ENCODE measurements at regions not wholly inside any gene's neighbourhood (a gene's known extent, or its start where the extent isn't known, plus 50 kb on each side); places are given as distances from the start of the nearest gene placed in this dataset.

GRCh38 chr19:31154021-31154420 is 195.2 kb downstream of the TSHZ3 start (continued):
- TF ChIP-seq, protein P1, sequence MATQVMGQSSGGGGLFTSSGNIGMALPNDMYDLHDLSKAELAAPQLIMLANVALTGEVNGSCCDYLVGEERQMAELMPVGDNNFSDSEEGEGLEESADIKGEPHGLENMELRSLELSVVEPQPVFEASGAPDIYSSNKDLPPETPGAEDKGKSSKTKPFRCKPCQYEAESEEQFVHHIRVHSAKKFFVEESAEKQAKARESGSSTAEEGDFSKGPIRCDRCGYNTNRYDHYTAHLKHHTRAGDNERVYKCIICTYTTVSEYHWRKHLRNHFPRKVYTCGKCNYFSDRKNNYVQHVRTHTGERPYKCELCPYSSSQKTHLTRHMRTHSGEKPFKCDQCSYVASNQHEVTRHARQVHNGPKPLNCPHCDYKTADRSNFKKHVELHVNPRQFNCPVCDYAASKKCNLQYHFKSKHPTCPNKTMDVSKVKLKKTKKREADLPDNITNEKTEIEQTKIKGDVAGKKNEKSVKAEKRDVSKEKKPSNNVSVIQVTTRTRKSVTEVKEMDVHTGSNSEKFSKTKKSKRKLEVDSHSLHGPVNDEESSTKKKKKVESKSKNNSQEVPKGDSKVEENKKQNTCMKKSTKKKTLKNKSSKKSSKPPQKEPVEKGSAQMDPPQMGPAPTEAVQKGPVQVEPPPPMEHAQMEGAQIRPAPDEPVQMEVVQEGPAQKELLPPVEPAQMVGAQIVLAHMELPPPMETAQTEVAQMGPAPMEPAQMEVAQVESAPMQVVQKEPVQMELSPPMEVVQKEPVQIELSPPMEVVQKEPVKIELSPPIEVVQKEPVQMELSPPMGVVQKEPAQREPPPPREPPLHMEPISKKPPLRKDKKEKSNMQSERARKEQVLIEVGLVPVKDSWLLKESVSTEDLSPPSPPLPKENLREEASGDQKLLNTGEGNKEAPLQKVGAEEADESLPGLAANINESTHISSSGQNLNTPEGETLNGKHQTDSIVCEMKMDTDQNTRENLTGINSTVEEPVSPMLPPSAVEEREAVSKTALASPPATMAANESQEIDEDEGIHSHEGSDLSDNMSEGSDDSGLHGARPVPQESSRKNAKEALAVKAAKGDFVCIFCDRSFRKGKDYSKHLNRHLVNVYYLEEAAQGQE (IDR thresholded peaks at IDR 0.05; ENCODE audit: unreplicated experiment): no peak
- TF ChIP-seq POLR2AphosphoS5 (IDR thresholded peaks at IDR 0.05; ENCODE audit: low read depth): no peak
- TF ChIP-seq JUNB (IDR thresholded peaks at IDR 0.05; ENCODE audit: unreplicated experiment): no peak
- no peak for TF ChIP-seq NANOG (IDR thresholded peaks at IDR 0.05; ENCODE audit: borderline replicate concordance)
- TF ChIP-seq ZNF331 (CRISPR knock-in tag; IDR thresholded peaks at IDR 0.05; ENCODE audit: low read depth): no peak
- no peak for TF ChIP-seq EZH2 (IDR thresholded peaks at IDR 0.05; ENCODE audit: low read depth, unreplicated experiment)
- no peak for TF ChIP-seq CREB1 (CRISPR knock-in tag; IDR thresholded peaks at IDR 0.05; ENCODE audit: low read depth)
- no peak for TF ChIP-seq CTCF (conservative IDR thresholded peaks at IDR 0.05; ENCODE audit: low read depth in 2 of 2)
- TF ChIP-seq, protein P2, sequence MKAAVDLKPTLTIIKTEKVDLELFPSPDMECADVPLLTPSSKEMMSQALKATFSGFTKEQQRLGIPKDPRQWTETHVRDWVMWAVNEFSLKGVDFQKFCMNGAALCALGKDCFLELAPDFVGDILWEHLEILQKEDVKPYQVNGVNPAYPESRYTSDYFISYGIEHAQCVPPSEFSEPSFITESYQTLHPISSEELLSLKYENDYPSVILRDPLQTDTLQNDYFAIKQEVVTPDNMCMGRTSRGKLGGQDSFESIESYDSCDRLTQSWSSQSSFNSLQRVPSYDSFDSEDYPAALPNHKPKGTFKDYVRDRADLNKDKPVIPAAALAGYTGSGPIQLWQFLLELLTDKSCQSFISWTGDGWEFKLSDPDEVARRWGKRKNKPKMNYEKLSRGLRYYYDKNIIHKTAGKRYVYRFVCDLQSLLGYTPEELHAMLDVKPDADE (IDR thresholded peaks at IDR 0.05): no peak

DNA sequence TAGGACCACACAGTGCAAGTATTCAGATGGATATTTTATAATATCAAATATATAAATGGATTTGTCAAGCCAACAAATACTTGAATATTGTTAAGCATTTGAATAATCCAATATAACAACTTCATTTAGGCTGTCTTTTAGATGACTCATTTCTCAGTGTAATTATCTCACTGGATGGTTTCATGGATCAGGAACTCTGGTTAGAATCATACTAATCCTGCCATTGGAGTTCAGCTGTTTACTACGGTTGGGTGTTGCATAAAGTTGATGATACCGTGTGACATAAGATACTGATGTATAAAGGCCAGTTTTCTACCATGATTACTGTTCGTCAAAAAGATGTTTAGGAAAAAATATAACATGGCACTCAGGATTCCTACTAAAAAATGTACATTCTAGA is 196.3 kb downstream of the TSHZ3 start:
- H3K4me1 ChIP-seq (ENCODE audit: insufficient read depth): no peaks in the 10 kb centered on the region
- Mint-ChIP-seq H3K9me3 (no peaks in the 10 kb centered on the region), H3K4me3 (no peak overlapping the region), H3K27me3 (ENCODE audit: insufficient read depth, low read depth, poor library complexity) (peaks cover 8% of the 10 kb centered on the region), H3K4me1 (no peaks in the 10 kb centered on the region), H3K27ac (no peak overlapping the region), H3K36me3 (ENCODE audit: low read depth) (no peaks in the 10 kb centered on the region)
- H3K27me3 ChIP-seq (ENCODE audit: insufficient read depth): no peaks in the 10 kb centered on the region
- H3K4me2 ChIP-seq: no peak overlapping the region
- H3K9me2 ChIP-seq (ENCODE audit: insufficient read depth): peaks cover 6% of the 10 kb centered on the region; the same call in 1 of the 2 replicates
- H3K36me3 ChIP-seq (ENCODE audit: insufficient read depth): no peaks in the 10 kb centered on the region
- no peaks in the 10 kb centered on the region for H4K20me1 ChIP-seq (replicated peaks; ENCODE audit: insufficient read depth)
- no peaks in the 10 kb centered on the region for H3F3A ChIP-seq (replicated peaks; ENCODE audit: low read depth)
- ATAC-seq: no peak
- H2AFZ ChIP-seq: no peak overlapping the region
- no peak overlapping the region for H3K4me3 ChIP-seq
- H3K27ac ChIP-seq (ENCODE audit: low read depth): no peak overlapping the region
- no peak for DNase-seq (ENCODE audit: low spot score)
- no peaks in the 10 kb centered on the region for H3K79me2 ChIP-seq (replicated peaks; ENCODE audit: insufficient read depth)
- TF ChIP-seq EZH2 (IDR thresholded peaks at IDR 0.05; ENCODE audit: low read depth, unreplicated experiment): no peak
- TF ChIP-seq, protein P3, sequence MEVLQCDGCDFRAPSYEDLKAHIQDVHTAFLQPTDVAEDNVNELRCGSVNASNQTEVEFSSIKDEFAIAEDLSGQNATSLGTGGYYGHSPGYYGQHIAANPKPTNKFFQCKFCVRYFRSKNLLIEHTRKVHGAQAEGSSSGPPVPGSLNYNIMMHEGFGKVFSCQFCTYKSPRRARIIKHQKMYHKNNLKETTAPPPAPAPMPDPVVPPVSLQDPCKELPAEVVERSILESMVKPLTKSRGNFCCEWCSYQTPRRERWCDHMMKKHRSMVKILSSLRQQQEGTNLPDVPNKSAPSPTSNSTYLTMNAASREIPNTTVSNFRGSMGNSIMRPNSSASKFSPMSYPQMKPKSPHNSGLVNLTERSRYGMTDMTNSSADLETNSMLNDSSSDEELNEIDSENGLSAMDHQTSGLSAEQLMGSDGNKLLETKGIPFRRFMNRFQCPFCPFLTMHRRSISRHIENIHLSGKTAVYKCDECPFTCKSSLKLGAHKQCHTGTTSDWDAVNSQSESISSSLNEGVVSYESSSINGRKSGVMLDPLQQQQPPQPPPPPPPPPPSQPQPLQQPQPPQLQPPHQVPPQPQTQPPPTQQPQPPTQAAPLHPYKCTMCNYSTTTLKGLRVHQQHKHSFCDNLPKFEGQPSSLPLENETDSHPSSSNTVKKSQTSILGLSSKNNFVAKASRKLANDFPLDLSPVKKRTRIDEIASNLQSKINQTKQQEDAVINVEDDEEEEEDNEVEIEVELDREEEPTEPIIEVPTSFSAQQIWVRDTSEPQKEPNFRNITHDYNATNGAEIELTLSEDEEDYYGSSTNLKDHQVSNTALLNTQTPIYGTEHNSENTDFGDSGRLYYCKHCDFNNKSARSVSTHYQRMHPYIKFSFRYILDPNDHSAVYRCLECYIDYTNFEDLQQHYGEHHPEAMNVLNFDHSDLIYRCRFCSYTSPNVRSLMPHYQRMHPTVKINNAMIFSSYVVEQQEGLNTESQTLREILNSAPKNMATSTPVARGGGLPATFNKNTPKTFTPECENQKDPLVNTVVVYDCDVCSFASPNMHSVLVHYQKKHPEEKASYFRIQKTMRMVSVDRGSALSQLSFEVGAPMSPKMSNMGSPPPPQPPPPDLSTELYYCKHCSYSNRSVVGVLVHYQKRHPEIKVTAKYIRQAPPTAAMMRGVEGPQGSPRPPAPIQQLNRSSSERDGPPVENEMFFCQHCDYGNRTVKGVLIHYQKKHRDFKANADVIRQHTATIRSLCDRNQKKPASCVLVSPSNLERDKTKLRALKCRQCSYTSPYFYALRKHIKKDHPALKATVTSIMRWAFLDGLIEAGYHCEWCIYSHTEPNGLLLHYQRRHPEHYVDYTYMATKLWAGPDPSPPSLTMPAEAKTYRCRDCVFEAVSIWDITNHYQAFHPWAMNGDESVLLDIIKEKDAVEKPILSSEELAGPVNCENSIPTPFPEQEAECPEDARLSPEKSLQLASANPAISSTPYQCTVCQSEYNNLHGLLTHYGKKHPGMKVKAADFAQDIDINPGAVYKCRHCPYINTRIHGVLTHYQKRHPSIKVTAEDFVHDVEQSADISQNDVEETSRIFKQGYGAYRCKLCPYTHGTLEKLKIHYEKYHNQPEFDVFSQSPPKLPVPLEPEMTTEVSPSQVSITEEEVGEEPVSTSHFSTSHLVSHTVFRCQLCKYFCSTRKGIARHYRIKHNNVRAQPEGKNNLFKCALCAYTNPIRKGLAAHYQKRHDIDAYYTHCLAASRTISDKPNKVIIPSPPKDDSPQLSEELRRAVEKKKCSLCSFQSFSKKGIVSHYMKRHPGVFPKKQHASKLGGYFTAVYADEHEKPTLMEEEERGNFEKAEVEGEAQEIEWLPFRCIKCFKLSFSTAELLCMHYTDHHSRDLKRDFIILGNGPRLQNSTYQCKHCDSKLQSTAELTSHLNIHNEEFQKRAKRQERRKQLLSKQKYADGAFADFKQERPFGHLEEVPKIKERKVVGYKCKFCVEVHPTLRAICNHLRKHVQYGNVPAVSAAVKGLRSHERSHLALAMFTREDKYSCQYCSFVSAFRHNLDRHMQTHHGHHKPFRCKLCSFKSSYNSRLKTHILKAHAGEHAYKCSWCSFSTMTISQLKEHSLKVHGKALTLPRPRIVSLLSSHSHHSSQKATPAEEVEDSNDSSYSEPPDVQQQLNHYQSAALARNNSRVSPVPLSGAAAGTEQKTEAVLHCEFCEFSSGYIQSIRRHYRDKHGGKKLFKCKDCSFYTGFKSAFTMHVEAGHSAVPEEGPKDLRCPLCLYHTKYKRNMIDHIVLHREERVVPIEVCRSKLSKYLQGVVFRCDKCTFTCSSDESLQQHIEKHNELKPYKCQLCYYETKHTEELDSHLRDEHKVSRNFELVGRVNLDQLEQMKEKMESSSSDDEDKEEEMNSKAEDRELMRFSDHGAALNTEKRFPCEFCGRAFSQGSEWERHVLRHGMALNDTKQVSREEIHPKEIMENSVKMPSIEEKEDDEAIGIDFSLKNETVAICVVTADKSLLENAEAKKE (CRISPR knock-in tag; IDR thresholded peaks at IDR 0.05): no peak
- TF ChIP-seq, protein P2 (IDR thresholded peaks at IDR 0.05): no peak
- no peak for TF ChIP-seq EZH2phosphoT487 (IDR thresholded peaks at IDR 0.05; ENCODE audit: unreplicated experiment)
